ENCODE measurements at regions not wholly inside any gene's neighbourhood (a gene's known extent, or its start where the extent isn't known, plus 50 kb on each side); places are given as distances from the start of the nearest gene placed in this dataset.

- TF ChIP-seq CTCF (IDR thresholded peaks at IDR 0.05; ENCODE audit: low read depth, low read length) (no peak), MYC (IDR thresholded peaks at IDR 0.05; ENCODE audit: low read depth, low read length) (no peak), POLR2A (IDR thresholded peaks at IDR 0.05; ENCODE audit: extremely low read depth, insufficient read length) (no peak)
- TF ChIP-seq, protein P1, sequence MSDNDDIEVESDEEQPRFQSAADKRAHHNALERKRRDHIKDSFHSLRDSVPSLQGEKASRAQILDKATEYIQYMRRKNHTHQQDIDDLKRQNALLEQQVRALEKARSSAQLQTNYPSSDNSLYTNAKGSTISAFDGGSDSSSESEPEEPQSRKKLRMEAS (IDR thresholded peaks at IDR 0.05; ENCODE audit: low read depth, low read length) = no peak
Observed at GRCh38 chr3:1938975-1939374, 159.7 kb upstream of the CNTN4 start.
